DND-41 (cell line): ENCODE measurements at regions not wholly inside any gene's neighbourhood (a gene's known extent, or its start where the extent isn't known, plus 50 kb on each side); places are given as distances from the start of the nearest gene placed in this dataset.

ENCODE experiments used
- EZH2 ChIP-seq: IDR thresholded peaks from 3 replicates; pipeline ENCODE4 v1.6.1; 2012; ENCODE audit warnings: borderline replicate concordance, low read depth, mild to moderate bottlenecking, moderate library complexity, low read length, inconsistent platforms; ENCODE audit not compliant: severe bottlenecking
- TF ChIP-seq, protein P1 (sequence below): IDR thresholded peaks from 2 replicates; pipeline ENCODE4 v1.5.1; 2012; ENCODE audit warnings: borderline replicate concordance, low read length, moderate library complexity, mild to moderate bottlenecking; ENCODE audit not compliant: poor library complexity, severe bottlenecking; ENCODE audit errors: extremely low read depth

- TF ChIP-seq, protein P1, sequence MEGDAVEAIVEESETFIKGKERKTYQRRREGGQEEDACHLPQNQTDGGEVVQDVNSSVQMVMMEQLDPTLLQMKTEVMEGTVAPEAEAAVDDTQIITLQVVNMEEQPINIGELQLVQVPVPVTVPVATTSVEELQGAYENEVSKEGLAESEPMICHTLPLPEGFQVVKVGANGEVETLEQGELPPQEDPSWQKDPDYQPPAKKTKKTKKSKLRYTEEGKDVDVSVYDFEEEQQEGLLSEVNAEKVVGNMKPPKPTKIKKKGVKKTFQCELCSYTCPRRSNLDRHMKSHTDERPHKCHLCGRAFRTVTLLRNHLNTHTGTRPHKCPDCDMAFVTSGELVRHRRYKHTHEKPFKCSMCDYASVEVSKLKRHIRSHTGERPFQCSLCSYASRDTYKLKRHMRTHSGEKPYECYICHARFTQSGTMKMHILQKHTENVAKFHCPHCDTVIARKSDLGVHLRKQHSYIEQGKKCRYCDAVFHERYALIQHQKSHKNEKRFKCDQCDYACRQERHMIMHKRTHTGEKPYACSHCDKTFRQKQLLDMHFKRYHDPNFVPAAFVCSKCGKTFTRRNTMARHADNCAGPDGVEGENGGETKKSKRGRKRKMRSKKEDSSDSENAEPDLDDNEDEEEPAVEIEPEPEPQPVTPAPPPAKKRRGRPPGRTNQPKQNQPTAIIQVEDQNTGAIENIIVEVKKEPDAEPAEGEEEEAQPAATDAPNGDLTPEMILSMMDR: no peak
- TF ChIP-seq EZH2: no peak
Observed at GRCh38 chr2:147485210-147485851, 359.5 kb upstream of the ACVR2A start.
